IMR-90 (cell line): ENCODE measurements at regions not wholly inside any gene's neighbourhood (a gene's known extent, or its start where the extent isn't known, plus 50 kb on each side); places are given as distances from the start of the nearest gene placed in this dataset.

ENCODE experiments used
- ATAC-seq: fragments of 200-7000 bp; cut with Tn5 transposase; 2 replicates; pipeline ENCODE4 v1.9.1; 2020; ENCODE audit warnings: low read depth, mild to moderate bottlenecking, moderate library complexity
- BruUV-seq: library from RNA; stranded (reverse); fragments of 400-500 nt; replicated peaks from 2 replicates; lab custom pipeline; 2021; lab: Mats Ljungman, UMichigan
- CTCF ChIA-PET: fragments of 300-600 bp; formaldehyde crosslinking; extraction: SDS; loops from one replicate; lab custom pipeline; 2021; ENCODE audit warnings: antibody characterized with exemption; lab: Yijun Ruan, JAX
- POLR2A ChIA-PET: fragments of 300-600 bp; sonication (Branson Sonifier 250); formaldehyde crosslinking; loops from one replicate; lab custom pipeline; 2022; ENCODE audit warnings: antibody characterized with exemption; ENCODE audit not compliant: unreplicated experiment; lab: Charles Lee
- DNase-seq: peaks from one replicate; pipeline ENCODE4 v3.0.0; 2013
- H2AFZ ChIP-seq: replicated peaks from 2 replicates; pipeline ENCODE3; 2013; ENCODE audit warnings: low read length, mild to moderate bottlenecking; ENCODE audit not compliant: poor library complexity
- H2AK5ac ChIP-seq: 2 replicates; pipeline ENCODE4 v1.6.1; 2013; ENCODE audit warnings: low read depth, low read length, inconsistent platforms
- H2AK9ac ChIP-seq: replicated peaks from 2 replicates; pipeline ENCODE3; 2013; ENCODE audit warnings: mild to moderate bottlenecking, low read depth, low read length, moderate library complexity; ENCODE audit not compliant: poor library complexity
- H2BK120ac ChIP-seq: 2 replicates; pipeline ENCODE4 v1.6.1; 2013; ENCODE audit warnings: low read depth, low read length, inconsistent platforms
- H2BK15ac ChIP-seq: 3 replicates; pipeline ENCODE4 v1.6.1; 2013; ENCODE audit warnings: low read depth, low read length, inconsistent platforms
- H2BK20ac ChIP-seq: 2 replicates; pipeline ENCODE4 v1.6.1; 2013; ENCODE audit warnings: low read depth, mild to moderate bottlenecking, inconsistent platforms, low read length, moderate library complexity
- H2BK5ac ChIP-seq: 2 replicates; pipeline ENCODE4 v1.6.1; 2013; ENCODE audit warnings: mild to moderate bottlenecking, low read depth, low read length, inconsistent platforms; ENCODE audit not compliant: poor library complexity, severe bottlenecking
- H3K14ac ChIP-seq: replicated peaks from 2 replicates; pipeline ENCODE4 v1.6.1; 2013; ENCODE audit warnings: low read depth, low read length, inconsistent platforms
- H3K18ac ChIP-seq: 2 replicates; pipeline ENCODE4 v1.6.1; 2013; ENCODE audit warnings: low read depth, low read length, control low read depth
- H3K23ac ChIP-seq: 2 replicates; pipeline ENCODE4 v1.6.1; 2013; ENCODE audit warnings: low read depth, low read length, inconsistent platforms
- H3K27ac ChIP-seq: 2 replicates; pipeline ENCODE4 v1.5.1; 2013; ENCODE audit warnings: mild to moderate bottlenecking, control low read depth, low read length; ENCODE audit not compliant: insufficient read depth
- H3K27me3 ChIP-seq: 2 replicates; pipeline ENCODE4 v1.6.1; 2013; ENCODE audit warnings: low read length; ENCODE audit not compliant: control insufficient read depth, insufficient read depth
- H3K36me3 ChIP-seq: 2 replicates; pipeline ENCODE4 v1.6.1; 2013; ENCODE audit warnings: low read length, mixed read lengths; ENCODE audit not compliant: control insufficient read depth, insufficient read depth
- H3K4ac ChIP-seq: 2 replicates; pipeline ENCODE4 v1.6.1; 2013; ENCODE audit warnings: low read depth, low read length, inconsistent platforms
- H3K4me1 ChIP-seq: 2 replicates; pipeline ENCODE4 v1.6.1; 2013; ENCODE audit warnings: low read length, mixed read lengths; ENCODE audit not compliant: control insufficient read depth, insufficient read depth
- H3K4me2 ChIP-seq: 2 replicates; pipeline ENCODE4 v1.6.1; 2013; ENCODE audit warnings: low read depth, mild to moderate bottlenecking, control low read depth, low read length, moderate library complexity
- H3K4me3 ChIP-seq: 2 replicates; pipeline ENCODE4 v1.5.1; 2013; ENCODE audit warnings: low read depth, mild to moderate bottlenecking, control low read depth, low read length, moderate library complexity; ENCODE audit not compliant: insufficient read depth
- H3K56ac ChIP-seq: 2 replicates; pipeline ENCODE4 v1.6.1; 2013; ENCODE audit warnings: low read length, inconsistent platforms; ENCODE audit not compliant: insufficient read depth; ENCODE audit errors: extremely low read depth
- H3K79me1 ChIP-seq, 2 experiments: 2 replicates each; pipeline ENCODE4 v1.6.1; 2013; ENCODE audit warnings: low read length in 2 of 2, inconsistent platforms in 1 of 2, low read depth in 1 of 2
- H3K9ac ChIP-seq: 2 replicates; pipeline ENCODE4 v1.6.1; 2013; ENCODE audit warnings: low read depth, low read length, control low read depth
- H3K9me1 ChIP-seq: 2 replicates; pipeline ENCODE4 v1.6.1; 2013; ENCODE audit warnings: low read length, inconsistent platforms; ENCODE audit not compliant: insufficient read depth
- H3K9me3 ChIP-seq: 2 replicates; pipeline ENCODE4 v1.6.1; 2013; ENCODE audit warnings: low read length; ENCODE audit not compliant: control insufficient read depth, insufficient read depth
- H4K20me1 ChIP-seq: 2 replicates; pipeline ENCODE4 v1.6.1; 2013; ENCODE audit warnings: low read length, inconsistent platforms; ENCODE audit not compliant: insufficient read depth
- H4K5ac ChIP-seq: 2 replicates; pipeline ENCODE4 v1.6.1; 2013; ENCODE audit warnings: mild to moderate bottlenecking, low read depth, low read length, control low read depth
- H4K8ac ChIP-seq, 2 experiments: 2 replicates each; pipeline ENCODE4 v1.6.1; 2013; ENCODE audit warnings: low read depth in 2 of 2, low read length in 2 of 2, control low read depth in 1 of 2, inconsistent platforms in 1 of 2
- H4K91ac ChIP-seq: 2 replicates; pipeline ENCODE4 v1.6.1; 2013; ENCODE audit warnings: low read depth, low read length, inconsistent platforms; ENCODE audit not compliant: insufficient read depth
- BHLHE40 ChIP-seq: fragments of 150-350 bp; IDR thresholded peaks from 2 replicates; pipeline ENCODE4 v1.6.1; 2016; ENCODE audit warnings: mild to moderate bottlenecking, low read depth, low read length
- CHD1 ChIP-seq: IDR thresholded peaks from 2 replicates; pipeline ENCODE4 v1.6.1; 2012; ENCODE audit warnings: low read depth, low read length, improper control_type of control experiment
- CTCF ChIP-seq: conservative IDR thresholded peaks from 2 replicates; pipeline ENCODE4 v1.5.1; 2012; ENCODE audit warnings: mild to moderate bottlenecking, low read depth, low read length, improper control_type of control experiment
- ELK1 ChIP-seq: fragments of 150-350 bp; IDR thresholded peaks from 2 replicates; pipeline ENCODE4 v1.6.1; 2016; ENCODE audit warnings: low read depth, mild to moderate bottlenecking, low read length, moderate library complexity, borderline replicate concordance
- MAFK ChIP-seq: IDR thresholded peaks from 2 replicates; pipeline ENCODE4 v1.6.1; 2012; ENCODE audit warnings: low read depth, low read length, improper control_type of control experiment
- MAZ ChIP-seq: IDR thresholded peaks from 2 replicates; pipeline ENCODE4 v1.6.1; 2012; ENCODE audit warnings: low read depth, mild to moderate bottlenecking, low read length, improper control_type of control experiment, moderate library complexity, borderline replicate concordance
- MXI1 ChIP-seq: IDR thresholded peaks from 2 replicates; pipeline ENCODE4 v1.6.1; 2012; ENCODE audit warnings: low read depth, mild to moderate bottlenecking, low read length, moderate library complexity, borderline replicate concordance
- RCOR1 ChIP-seq: IDR thresholded peaks from 2 replicates; pipeline ENCODE4 v1.6.1; 2012; ENCODE audit warnings: mild to moderate bottlenecking, low read length, improper control_type of control experiment; ENCODE audit not compliant: insufficient replicate concordance
- RFX5 ChIP-seq: IDR thresholded peaks from 2 replicates; pipeline ENCODE4 v1.8.0; 2012; ENCODE audit warnings: low read depth, mild to moderate bottlenecking, low read length, moderate library complexity
- SMC3 ChIP-seq: fragments of 150-350 bp; IDR thresholded peaks from 2 replicates; pipeline ENCODE4 v1.6.1; 2016; ENCODE audit warnings: low read depth, mild to moderate bottlenecking, antibody characterized with exemption, low read length, moderate library complexity
- USF2 ChIP-seq: fragments of 150-350 bp; IDR thresholded peaks from 2 replicates; pipeline ENCODE4 v1.6.1; 2017; ENCODE audit warnings: mild to moderate bottlenecking, antibody characterized with exemption, low read length, low read depth
- WGBS, 2 experiments: methylation state at CpG; one replicate each; pipeline versions ENCODE4 v1.1.5 to v1.1.7; 2013; ENCODE audit warnings: missing lambda C conversion rate in 2 of 2; ENCODE audit not compliant: insufficient read length in 1 of 2; ENCODE audit errors: extremely low coverage in 2 of 2; 5-methylcytosine and 5-hydroxymethylcytosine counted together
- dilution Hi-C: fragments of 300-500 bp; cut with HindIII; formaldehyde crosslinking; loops from one replicate; pipeline ENCODE4 v1.14.3; 2018; ENCODE audit warnings: low sequenced_read_pairs; ENCODE audit not compliant: unreplicated experiment
- in situ Hi-C: fragments of 300-500 bp; cut with MboI; formaldehyde crosslinking; loops from 3 replicates; pipeline ENCODE4 v1.14.3; 2019; ENCODE audit warnings: low sequenced_read_pairs, inconsistent platforms, mixed read lengths
- intact Hi-C: fragments of 100-400 bp; cut with micrococcal nuclease; formaldehyde crosslinking; loops from 2 replicates; pipeline ENCODE4 v1.10.0; 2022

- dilution Hi-C loops (no loop called here), in situ Hi-C loops (no loop called here), intact Hi-C loops (no loop called here)
- BruUV-seq: no TSS peak
- Histone ChIP-seq H4K91ac (no peak overlapping the region), H3K4me3 (no peak overlapping the region), H4K20me1 (no peaks in the 10 kb centered on the region), H3K9me3 (no peaks in the 10 kb centered on the region), H2AK5ac (no peak overlapping the region), H3K4me2 (no peak overlapping the region), H3K36me3 (no peaks in the 10 kb centered on the region), H2BK20ac (no peak overlapping the region), H3K4ac (no peak overlapping the region), H3K4me1 (peaks cover 9% of the 10 kb centered on the region), H3K18ac (no peak overlapping the region), H3K27ac (no peak overlapping the region), H3K79me1 (no peaks in the 10 kb centered on the region), H3K9me1 (no peaks in the 10 kb centered on the region; the same call in 1 of the 2 replicates), H3K56ac (no peak overlapping the region), H2AFZ (no peak overlapping the region), H2BK5ac (no peak overlapping the region), H2AK9ac (no peak overlapping the region), H3K23ac (no peak overlapping the region), H2BK120ac (no peak overlapping the region), H3K9ac (no peak overlapping the region), H3K14ac (no peak overlapping the region), H4K8ac (no peak overlapping the region), H3K27me3 (peaks cover 14% of the 10 kb centered on the region), H4K5ac (no peak overlapping the region), H2BK15ac (no peak overlapping the region)
- DNase-seq (no peak), ATAC-seq (no peak)
- no peak for TF ChIP-seq MXI1
- TF ChIP-seq RFX5: no peak
- no peak for TF ChIP-seq CTCF
- no peak for TF ChIP-seq ELK1
- no peak for TF ChIP-seq CHD1
- no peak for TF ChIP-seq USF2
- no peak for TF ChIP-seq SMC3
- TF ChIP-seq MAFK: no peak
- no peak for TF ChIP-seq BHLHE40
- TF ChIP-seq RCOR1: no peak
- no peak for TF ChIP-seq MAZ
- ChIA-PET POLR2A (no interaction called here), CTCF (interaction anchor here (1.6 kb wide), 1 partner anchor 20 kb away, joined by 5 read pairs; no protein-coding TSS in a partner anchor)
- no CpG with 5 or more reads among the region's 1 CpG for WGBS, 2 experiments
Observed at GRCh38 chr5:54887663-54888062, 97.7 kb downstream of the ESM1 start.
